Fibroblast of gingiva (primary cell): ENCODE measurements at regions not wholly inside any gene's neighbourhood (a gene's known extent, or its start where the extent isn't known, plus 50 kb on each side); places are given as distances from the start of the nearest gene placed in this dataset.

Source experiments
- DNase-seq: peaks from one replicate; pipeline ENCODE4 v3.0.0-alpha.2; 2011; ENCODE audit warnings: low read depth

DNA sequence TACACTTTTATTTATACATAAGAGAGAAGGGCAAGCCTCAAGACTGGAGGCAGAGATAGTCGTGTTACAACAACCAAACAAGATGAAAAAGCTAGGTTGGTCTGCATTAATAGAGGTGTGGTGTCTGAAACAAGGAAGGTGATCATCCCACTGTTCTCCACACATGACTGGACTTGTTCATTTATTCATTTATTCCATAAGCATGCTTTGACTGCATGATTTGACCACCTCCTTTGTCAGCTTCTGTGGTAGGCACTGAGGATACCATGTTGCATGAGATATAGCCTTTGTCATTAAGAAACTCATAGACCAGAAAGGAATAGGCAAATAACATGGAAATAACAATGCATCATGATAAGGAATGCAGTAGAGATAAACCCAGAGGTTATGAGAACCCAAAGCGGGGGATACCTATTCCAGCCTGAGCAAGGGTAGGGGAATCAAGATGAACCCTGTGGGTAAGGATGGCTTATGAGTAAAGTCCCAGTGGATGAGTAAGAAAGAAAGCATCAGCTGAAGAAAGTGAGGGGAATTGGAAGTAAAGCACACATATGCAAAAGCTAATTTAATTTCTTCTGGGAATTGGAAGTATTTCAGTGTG, 173.7 kb upstream of the FGGY start:
- DNase-seq = no peak

DNA sequence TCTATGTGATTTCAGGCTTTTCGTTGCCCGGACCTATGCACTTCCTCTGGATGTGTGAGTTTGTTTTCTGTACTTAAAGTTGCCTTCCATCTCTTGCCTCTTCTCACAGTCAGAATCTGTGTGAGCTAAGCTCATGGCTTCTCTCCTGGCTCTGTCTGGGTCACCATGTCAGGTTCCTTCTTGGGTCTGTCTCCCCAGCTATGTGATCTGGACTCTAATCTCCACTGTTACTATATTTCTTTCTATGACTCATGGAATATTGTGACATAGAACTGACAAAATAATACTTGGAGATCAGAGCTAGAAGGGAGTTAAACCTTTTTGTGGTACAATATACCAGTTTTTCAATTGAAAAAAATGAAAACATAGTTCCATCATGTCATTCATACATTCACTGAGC, 172.7 kb upstream of the FGGY start:
- DNase-seq = peak; percentile 22

DNA sequence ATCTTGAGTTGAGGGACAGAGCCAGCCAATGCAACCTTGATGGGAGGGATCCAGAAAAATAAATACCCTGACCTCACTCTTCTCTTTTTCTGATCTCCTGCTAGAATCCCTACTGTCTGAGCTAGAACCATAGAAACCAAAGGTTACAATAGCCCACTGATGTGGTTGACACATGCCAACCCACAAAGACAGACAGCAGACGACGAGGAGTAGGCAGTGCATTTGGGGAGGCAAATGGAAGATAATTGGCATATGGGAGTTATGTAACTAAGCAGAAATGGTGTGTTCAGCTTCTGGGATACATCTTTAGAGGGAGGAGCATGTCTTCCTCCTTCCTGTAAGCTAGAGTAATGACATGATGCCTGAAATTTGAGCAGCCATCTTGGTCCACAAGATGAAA, 171.7 kb upstream of the FGGY start:
- no peak for DNase-seq

DNA sequence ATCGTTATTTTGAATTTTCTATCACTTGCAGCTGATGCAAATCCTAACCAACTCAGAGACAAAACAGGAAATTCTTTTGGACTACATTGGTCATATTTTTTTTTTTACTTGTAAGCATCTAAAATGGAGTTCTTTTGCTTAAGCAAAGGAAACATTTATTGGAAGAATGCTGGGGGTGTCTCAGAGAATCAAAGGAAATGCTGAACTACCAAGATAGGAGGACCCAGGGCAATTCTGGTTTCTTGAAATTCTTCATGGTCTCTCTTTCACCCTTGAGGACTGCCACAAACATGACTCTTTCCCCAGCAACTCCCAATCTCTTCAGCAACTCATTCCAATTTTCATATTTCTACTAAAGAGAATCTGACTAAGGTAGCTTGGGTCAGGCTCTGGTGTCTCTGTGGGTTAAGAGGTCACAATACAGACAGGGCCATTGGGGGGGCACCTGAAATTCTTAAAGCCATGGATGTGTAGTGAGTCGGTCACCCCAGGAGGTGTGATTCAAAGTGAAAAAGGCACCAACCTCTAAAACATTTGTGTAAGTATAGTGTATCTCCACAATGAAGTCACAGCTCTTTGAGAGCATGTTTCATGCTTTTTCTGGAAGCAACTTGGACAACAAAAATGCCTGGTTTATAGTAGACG, 171.1 kb upstream of the FGGY start:
- DNase-seq = no peak

DNA sequence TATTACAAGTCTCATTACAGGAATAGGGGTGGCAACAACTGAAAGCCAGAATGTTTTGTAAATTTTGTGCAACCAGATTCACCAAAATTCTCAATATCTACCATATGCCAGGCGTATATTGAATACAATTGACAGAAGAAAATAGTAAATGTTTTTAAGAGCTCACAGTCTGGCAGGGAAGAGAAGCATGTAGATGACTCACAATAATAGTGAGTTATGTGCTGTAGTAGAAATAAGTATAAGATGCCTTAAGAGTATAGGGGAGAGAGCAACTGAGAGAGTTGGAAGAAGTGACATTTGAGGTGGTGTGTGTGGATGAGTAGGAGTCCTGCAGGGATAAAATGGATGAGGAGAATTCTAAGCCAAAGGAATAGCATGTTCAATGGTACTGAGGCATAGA, 170.5 kb upstream of the FGGY start:
- DNase-seq = no peak

DNA sequence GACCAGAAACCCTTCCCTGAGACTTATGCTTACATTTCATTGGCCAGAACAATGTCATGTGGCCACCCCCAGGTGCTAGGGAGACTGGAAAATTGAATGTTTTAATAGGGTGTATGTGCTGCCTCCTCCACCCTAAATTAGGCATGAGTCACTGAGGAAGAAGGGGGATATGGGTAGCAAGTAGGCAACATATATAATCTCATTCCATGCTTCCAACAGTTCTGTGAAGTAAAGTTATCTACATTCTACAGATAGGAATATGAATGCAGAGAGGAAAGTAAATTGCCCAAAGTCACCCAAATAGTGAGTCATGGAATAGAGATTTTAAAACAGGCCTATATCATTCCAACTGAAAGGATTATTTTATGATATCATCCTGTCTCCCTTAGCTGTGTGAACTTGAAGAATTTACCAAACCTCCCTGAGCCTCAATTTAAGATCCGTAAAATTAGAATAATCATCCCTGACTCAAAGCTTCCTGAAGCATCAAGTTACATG, 168.6 kb upstream of the FGGY start:
- DNase-seq = no peak

DNA sequence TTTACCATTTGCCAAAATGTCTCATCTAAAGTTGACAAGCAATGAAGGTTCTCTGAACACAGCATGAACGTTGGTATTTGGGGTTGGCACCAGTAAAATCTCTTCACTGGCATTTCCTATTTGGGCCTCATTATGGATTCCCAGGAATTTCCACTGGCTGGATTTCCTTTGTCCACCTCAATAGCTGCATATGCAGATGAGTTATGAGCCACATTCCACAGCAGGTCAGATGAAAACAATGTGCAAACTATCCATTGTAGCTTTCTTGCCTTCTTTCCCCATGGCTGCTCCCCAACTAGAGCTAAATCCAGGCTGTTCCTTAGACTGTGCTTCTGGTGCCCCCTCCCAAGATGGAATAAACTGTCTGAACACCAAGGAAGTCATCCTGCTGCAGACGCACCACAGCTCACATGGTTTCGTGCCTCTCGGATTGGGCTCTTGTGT, 168.1 kb upstream of the FGGY start:
- DNase-seq = peak; percentile 45

DNA sequence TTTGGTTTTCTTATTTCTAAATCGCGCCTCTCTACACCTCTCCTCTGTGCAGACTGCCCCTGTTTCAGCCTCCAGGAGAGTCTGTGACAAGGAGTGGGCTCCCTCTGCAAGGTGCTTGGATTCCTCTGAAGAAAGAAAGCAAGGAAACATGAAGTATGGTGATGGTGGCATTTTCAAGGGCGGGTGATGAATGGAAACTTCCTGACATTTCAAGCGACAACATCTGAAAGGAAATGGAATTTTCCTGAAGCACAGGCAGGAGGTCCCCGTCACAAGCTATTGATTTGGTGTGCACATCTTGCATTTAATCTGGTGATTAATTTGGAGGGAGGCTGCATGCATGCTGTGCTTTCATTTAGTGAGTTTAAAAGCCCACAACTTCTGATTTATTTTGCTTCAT, 164.6 kb upstream of the FGGY start:
- DNase-seq = no peak

DNA sequence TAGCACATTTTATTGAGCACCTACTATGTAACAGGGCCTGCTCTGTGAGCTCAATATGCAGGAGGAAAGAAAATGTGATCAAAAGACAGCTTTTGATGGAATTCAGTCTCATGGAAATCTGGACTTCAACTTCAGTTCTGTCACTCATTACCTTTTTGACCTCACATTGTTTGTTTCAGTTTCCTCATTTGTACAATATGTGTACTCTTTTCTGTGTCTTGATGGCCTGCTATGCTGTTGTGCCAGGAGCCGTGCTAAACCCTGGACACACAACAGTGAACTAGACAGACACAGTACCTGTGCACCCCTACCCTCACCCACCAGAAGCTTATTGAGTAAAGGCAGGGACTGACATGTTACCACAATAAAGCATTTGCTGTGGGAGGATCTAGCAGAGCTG, 162.9 kb upstream of the FGGY start:
- no peak for DNase-seq

DNA sequence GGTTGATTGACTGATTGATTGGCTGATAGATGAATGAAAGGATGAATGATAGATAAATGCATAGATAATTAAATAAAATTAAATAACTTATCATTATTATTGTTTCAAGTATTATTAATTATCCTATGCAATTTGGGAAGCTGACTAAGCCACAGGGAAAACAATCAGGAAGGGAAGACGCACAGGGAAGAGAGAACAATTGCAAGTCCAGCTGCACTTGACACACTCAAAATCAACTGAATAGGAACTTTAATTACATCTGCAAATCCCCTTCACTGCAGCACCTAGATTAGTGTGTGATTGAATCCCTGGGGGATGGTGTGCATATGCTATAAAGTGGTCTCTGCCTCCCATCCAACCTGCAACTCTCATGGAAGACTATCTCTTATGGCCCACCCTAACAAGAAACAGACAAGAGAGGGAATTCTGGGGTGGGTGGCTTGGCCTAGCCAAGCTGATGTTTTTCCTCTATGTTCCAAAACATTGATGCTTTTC, 161.1 kb upstream of the FGGY start:
- no peak for DNase-seq

DNA sequence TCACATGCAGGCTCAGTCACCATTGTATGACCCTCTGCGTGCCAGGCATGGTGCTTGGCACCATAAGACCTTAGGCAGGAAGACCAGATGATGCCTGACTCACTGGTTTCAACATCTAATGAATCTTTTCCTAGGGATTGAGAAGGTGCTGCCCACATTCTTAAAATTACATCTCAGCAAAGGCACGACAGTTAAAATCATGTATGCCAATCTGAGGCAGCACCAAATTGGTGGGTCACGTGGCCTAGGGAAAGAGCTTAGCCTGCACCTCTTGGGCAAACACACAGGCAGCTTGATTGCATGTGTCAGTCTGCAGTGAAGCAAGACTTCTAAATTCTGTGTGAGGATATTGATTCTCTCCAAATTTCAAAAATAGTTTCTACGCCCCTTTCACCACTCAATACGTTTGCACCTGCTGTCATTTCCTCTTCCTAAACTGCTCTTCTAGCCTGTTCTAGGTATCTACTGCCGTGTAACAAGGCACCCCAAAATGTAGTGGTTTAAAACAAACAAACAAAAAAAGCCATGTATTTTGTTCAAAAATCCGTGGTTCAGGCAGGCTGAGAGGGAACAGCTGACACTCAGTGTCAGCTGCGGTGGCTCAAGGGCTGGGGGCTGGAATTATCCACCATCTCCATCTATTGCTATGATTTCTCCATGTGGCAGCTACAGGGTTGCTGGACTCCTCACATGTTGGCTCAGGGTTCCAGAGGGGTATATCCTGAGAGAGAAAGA, 160.2 kb upstream of the FGGY start:
- DNase-seq = peak; percentile 87

DNA sequence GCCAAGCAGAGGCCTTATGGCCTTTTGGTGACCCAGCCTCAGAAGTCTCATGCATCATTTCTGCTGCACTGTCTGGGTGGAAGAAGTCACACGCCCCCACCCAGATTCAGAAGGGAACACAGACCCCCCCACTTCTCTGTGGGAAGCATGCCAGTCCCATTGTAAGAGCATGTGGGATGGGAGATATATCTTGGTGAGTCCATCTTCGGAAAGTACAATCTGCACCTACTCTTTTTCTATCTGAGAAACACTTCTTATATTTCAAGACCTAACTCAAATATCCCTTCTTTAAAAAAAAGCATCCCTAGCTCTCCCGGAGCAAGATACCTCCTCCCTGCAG, 159.6 kb upstream of the FGGY start:
- DNase-seq = no peak

DNA sequence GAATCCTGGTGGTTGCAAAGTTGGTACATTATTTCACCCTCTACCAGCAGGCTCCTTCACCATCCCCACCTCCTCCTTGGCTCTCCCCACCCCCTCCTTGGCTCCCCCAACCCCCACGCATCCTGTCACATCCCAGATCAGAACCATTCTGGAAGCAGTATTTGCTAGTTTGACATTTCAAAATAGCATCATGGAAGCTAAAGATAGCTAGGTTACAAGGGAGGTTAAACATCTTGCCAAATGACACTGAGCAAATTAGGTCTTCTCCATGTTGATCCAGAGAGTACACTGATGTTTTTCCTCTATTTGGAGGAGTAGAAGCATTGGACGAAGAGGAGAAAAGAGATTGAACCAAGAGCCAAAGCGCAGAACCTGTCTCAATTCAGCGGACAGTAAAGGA, 158.9 kb upstream of the FGGY start:
- no peak for DNase-seq

DNA sequence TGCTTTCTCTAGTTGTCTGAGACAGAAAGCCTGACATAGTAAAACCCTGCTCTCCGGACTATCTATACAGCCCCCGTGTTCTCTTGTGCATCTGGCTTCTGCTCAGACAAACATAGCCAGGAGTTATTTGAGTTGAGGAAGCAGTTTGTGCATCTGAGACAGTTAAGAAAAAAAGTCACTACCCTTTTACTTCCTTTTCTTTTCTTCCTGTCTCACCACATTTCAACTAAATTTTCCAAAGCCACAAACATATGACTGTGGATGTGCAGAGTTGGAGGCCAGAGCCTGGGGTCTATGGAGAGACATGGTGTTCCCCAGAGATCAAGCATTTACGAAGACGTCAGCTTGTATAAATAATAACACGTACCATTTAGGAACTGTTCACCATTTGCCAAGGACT, 158.5 kb upstream of the FGGY start:
- no peak for DNase-seq

DNA sequence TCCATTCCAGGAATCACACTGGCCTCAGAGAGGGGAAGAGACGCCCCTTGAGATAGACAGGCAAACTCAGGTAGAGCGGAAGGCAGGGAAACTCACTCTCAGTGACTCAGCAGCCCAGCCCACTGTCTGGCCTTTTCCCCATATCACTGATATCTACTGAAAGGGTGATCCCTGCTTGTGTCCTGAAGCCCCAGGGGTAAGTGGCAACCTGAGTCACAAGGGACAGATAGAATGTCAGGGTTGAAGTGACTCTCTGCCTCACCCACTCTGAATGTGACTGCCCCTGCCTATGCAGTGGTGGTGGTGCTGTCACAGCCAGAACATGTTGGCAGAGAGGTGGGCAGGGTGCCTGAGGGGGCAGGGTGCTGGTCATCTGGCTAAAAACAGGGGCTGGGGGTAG, 157.5 kb upstream of the FGGY start:
- DNase-seq = no peak

DNA sequence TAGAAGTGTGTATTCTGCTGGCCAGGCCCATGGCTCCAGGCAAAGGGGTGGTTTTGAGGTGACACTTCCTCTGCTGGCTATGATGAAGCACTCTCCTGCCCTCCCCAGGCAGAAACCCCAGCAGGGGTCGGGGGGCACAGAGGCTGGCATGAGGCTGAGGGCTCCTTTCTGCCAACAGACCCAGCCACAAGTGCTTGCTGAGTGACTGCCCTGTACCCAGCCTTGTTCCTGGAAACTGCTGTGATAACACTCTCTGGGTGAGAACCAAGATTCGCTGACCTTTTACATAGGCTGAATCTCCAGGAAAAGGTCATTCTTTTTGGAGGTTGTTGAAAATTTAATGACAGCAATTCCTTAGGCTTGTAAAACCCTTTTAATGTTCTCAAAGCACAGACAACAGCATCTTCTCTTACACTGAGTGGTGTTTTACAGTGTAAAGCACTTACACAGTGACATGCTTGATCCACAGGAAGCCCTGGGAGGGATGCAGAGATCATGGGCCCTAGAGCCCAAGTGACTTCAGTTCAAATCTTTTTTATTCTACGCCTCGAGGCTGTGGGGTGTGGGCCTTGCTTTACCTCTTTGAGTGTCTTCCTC, 155.5 kb upstream of the FGGY start:
- no peak for DNase-seq

DNA sequence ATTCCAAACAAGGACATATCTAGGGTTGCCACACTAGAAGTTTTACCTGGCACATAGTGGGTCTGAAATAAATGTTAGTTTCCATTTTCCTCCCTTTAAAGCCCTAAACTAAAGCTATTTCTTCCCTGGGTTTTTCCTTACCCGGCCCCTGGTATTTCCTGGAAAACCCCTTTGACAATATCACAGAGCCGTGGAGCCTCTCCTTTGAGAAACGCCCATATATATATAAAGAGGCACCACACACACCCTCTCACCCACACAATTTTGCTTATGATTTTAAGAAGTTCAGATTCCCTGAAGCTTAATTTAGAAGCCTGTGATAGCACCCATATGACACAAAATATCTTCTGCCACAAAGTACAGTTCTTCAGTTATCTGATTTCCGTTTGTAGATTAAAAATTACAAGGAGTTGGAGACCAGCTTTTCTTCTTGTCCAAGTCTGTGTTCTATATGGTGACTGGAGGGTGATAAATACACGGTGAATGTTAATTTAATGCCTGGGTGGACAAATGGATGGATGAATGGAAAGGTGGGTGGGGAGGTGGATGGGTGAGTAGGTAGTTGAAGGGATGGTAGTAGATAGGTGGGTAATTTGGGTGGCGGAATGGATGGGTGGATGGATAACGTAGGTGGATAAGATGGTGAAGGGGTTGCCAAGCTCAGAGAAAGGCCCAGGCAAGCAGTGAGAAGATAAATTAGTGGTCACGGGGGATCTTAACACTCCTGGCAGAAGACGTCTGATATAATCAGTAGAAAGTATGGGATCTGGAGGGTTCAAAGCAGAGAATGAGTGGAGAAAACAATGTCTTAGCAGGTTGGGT, 154.4 kb upstream of the FGGY start:
- DNase-seq = no peak

DNA sequence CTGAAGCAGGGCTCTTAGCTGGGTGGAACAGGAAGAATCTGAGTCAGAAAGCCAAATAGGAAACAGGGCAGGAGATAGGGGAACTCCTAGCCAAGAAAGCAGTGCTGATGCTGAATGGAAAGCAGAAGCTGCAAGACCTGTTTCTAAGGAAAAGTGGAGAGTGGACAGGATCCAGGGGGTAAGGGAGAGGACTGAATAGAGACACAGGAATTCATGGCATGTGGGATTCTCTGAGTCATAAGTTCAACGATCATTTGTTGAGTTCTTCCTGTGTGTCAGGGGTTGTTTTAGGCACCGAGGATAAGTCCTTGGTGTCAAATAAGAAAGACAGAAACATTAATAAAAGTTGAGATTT, 153.8 kb upstream of the FGGY start:
- peak; percentile 94 for DNase-seq

DNA sequence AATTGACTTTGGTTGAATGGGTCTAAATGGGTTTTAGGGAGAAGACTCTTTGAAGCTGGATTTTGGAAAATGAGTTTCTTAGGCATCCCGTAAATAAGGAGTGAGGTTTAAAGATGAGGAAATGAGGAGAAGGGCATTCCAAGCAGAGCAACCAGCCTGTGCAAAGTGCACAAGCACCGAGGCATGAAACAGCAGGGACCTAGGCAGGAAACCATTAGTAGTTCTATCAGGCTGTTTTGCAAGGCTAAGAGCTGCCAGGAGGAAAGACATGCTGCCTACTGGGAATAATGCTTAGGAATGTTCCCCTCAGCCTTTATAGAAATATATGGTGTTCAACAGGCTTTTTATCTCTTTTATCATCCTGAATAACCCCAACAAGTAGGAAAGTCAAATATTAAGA, 153.1 kb upstream of the FGGY start:
- DNase-seq = peak; percentile 86

DNA sequence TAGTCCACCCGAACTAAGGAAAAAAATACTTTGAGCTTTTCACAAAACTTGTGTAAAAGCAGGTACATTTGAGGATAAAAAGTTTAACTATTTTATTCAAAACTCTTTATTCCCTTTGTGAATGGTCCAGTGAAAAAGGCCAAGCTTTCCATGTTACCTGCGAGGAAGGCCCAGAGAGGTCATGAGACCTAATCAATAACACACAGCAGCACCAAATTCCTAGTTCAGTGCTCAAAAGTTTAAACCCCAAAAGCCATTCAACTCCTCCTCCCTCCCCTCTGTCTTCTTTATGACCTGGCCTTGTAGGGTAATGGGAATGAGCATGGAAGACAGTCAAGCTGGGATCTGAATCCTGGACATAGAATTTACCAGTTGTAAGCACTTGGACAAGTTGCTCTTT, 151.9 kb upstream of the FGGY start:
- no peak for DNase-seq

DNA sequence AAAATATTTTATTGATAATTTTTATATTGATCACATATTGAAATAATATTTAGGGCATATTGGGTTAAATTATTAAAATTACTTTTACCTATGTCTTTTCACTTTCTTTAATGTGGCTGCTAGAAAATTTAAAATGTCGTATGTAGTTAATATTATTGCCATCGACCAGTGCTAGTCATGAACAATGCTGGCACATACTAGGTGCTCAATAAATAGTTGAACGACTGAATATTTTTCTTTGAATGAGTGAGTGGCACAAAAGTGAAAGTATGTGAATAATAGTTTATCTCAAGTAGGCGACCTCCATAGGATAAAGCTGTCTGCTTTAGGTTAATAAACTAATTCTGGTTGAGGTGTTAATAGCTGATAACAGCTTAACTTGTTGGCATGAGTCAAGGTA, 150.8 kb upstream of the FGGY start:
- no peak for DNase-seq

DNA sequence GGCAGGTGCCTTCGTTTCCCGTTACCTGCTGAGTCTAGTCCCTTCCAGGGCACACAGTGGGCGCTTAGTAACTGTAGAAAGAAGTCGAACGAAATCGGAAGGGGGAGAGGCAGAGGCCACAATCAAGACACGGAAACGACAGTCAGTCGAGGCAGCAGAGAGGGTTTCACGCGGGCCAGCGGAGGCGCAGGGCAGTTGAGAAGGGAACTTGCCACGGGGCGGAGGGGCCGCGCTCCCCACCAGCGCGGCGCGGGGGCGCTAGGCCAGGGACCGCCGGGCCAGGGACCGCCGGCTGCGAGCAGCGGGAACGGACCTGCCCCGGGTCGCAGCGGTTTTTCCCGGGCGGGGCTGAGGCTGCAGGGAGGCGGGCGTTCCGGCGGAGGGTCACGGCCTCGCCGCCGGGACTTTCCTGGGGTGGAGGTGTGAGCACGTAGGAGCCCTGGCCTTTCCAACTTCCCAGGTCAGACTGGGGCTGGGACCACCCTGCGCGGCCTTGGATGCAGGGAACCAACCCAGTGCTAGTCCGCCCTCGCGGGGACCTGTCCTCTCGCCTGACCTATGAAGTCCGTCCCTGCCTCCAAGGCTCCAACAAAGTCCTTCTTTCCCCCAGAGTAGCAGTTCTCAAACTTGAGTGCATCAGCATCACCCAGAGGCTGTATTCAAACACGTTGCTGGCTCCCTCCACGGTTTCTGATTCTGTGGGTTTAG, 150.1 kb upstream of the FGGY start:
- peak; percentile 25 for DNase-seq
